Activated naive CD4-positive, alpha-beta T cell treated with anti-CD3 and anti-CD28 coated beads, Interleukin-2, amount 50 U/mL, for 24 hours (primary cell): ENCODE measurements at regions not wholly inside any gene's neighbourhood (a gene's known extent, or its start where the extent isn't known, plus 50 kb on each side); places are given as distances from the start of the nearest gene placed in this dataset.

Experiments used
- H3K27ac Mint-ChIP-seq: one replicate; pipeline ENCODE4 v1.8.0; 2021; ENCODE audit warnings: mild to moderate bottlenecking, mixed read lengths
- H3K27me3 Mint-ChIP-seq: one replicate; pipeline ENCODE4 v1.8.0; 2021; ENCODE audit warnings: mixed read lengths
- H3K36me3 Mint-ChIP-seq: one replicate; pipeline ENCODE4 v1.8.0; 2021; ENCODE audit warnings: mixed read lengths
- H3K4me1 Mint-ChIP-seq: one replicate; pipeline ENCODE4 v1.8.0; 2021; ENCODE audit warnings: mixed read lengths
- H3K4me3 Mint-ChIP-seq: one replicate; pipeline ENCODE4 v1.8.0; 2021; ENCODE audit warnings: mild to moderate bottlenecking, mixed read lengths
- H3K9me3 Mint-ChIP-seq: one replicate; pipeline ENCODE4 v1.8.0; 2021; ENCODE audit warnings: mixed read lengths

DNA sequence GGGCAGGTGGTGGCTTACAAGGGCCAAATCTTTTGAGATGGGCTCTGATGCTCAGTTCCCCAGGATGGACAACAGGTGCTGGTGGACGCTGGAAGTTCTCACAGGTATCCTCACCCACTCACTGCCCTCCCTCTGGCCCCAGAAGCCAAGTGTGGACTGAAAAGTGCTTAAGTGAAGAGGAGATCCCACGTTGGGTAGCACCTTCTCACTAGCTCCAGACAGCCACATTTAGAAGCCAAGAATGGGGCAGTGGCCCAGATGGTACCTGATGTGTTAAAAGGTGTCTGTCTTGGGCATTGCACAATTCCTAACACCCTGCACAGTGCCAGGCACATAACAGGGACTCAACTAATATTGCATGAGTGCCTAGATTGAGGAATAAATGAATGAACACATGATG is 115.3 kb upstream of the TEX51 start:
- Mint-ChIP-seq H3K4me3 (no peak overlapping the region), H3K9me3 (no peaks in the 10 kb centered on the region), H3K36me3 (no peaks in the 10 kb centered on the region), H3K27me3 (peaks cover 2% of the 10 kb centered on the region), H3K4me1 (no peaks in the 10 kb centered on the region), H3K27ac (no peak overlapping the region)

DNA sequence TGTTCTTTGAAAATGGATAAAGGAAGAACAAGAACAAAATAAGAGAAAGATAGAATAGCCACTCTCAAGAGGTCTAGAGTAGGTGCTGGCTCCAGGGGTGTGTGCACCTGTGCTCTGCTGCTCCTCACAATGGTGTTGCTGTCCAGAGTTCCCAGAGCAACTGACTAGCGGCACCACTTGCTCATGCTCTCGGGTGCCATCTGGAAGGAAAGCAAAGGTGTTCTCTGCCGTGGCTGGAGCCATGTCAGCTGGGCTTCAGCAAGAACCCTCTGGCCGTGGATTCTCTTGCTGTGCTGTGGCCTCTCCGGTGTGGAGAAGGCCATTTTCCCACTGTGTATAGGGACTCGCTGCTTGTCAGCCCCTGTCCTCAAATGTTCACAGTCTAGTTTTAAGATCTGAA is 114.6 kb upstream of the TEX51 start:
- H3K27me3 Mint-ChIP-seq, result peaks cover 2% of the 10 kb centered on the region
- H3K36me3 Mint-ChIP-seq, result no peaks in the 10 kb centered on the region
- no peaks in the 10 kb centered on the region for H3K9me3 Mint-ChIP-seq
- H3K4me1 Mint-ChIP-seq, result no peaks in the 10 kb centered on the region
- H3K27ac Mint-ChIP-seq, result no peak overlapping the region
- H3K4me3 Mint-ChIP-seq, result no peak overlapping the region

DNA sequence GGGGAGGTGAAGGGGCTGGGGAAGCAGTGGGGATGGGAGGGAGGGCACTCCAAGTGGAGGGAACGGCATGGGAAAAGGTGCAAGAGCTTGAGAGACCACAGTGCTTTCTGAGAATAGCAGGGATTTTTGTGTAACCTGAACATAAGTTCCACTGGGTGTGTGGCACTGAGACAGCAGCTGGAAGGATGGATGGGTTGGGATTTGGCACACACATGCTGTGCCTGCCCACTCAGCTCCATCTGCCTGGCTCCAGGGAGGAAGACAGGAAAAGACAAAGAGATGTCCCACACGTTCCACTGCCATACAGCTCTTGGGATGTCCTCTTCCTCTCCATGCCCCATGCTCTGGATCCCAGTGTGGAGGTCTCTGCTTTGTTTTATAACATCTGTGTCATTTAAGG is 114.1 kb upstream of the TEX51 start:
- no peak overlapping the region for H3K27ac Mint-ChIP-seq
- no peak overlapping the region for H3K4me3 Mint-ChIP-seq
- H3K27me3 Mint-ChIP-seq, result peaks cover 2% of the 10 kb centered on the region
- no peaks in the 10 kb centered on the region for H3K36me3 Mint-ChIP-seq
- no peaks in the 10 kb centered on the region for H3K9me3 Mint-ChIP-seq
- no peaks in the 10 kb centered on the region for H3K4me1 Mint-ChIP-seq

DNA sequence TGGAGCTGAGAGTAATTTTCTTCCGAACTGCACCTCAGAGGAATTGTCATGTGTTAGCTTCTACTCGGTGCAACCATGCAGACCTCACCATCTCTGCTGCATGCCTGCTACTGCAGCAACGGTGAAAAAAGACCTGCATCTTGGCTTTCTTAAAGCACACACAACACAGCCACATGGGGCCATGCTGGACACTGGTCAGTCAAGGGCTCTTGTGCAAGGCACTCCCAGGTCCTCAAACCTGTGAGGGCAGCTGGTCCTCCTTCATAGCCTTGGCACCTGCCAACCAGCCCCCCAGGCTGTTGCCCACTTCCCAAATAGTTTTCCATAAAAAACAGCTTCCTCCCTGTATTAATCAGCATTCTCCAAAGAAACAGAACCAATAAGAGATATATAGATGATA is 113.5 kb upstream of the TEX51 start:
- Mint-ChIP-seq H3K4me1 (no peaks in the 10 kb centered on the region), H3K27me3 (peaks cover 2% of the 10 kb centered on the region), H3K4me3 (no peak overlapping the region), H3K36me3 (no peaks in the 10 kb centered on the region), H3K9me3 (no peaks in the 10 kb centered on the region), H3K27ac (no peak overlapping the region)

DNA sequence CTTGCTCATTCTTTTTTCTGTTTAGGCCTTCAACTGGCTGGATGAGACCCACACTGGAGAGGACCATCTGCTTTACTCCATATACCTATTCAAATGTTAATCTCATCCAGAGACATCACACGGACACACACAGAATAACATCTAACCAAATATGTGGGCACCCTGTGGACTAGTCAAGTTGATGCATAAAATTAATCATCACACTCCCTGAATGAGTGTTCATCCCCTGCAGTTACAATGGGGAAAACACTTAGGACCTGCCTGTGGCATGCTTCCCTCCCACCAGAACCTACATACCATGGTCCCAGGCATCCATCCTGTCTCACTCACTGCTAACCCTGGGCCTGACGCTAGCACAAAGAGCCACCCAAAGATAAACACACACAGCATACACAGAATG is 112.8 kb upstream of the TEX51 start:
- Mint-ChIP-seq H3K4me1 (no peaks in the 10 kb centered on the region), H3K27me3 (peaks cover 2% of the 10 kb centered on the region), H3K4me3 (no peak overlapping the region), H3K27ac (peak overlapping the region; percentile 31), H3K36me3 (no peaks in the 10 kb centered on the region), H3K9me3 (no peaks in the 10 kb centered on the region)

DNA sequence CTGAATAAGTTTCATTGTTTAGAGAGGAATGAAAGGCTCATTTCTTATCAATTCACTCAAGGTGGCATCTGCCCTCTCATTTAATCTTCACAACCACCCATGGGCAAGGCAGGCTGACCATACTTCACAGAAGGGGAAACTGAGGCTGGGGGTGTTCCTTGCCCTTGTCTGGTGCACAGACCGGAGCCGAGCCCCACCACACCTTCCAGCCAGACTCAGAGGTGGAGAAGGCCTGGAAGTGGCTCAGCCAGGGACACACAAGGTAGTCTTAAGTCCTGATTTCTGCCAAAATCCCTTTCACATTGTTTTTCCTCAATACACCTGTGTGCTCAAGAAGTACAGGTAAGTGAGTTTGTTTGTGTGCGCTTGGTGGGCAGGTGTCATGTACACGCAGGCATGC is 111.9 kb upstream of the TEX51 start:
- Mint-ChIP-seq H3K4me3 (no peak overlapping the region), H3K36me3 (no peaks in the 10 kb centered on the region), H3K9me3 (no peaks in the 10 kb centered on the region), H3K27me3 (peaks cover 2% of the 10 kb centered on the region), H3K4me1 (no peaks in the 10 kb centered on the region), H3K27ac (no peak overlapping the region)

DNA sequence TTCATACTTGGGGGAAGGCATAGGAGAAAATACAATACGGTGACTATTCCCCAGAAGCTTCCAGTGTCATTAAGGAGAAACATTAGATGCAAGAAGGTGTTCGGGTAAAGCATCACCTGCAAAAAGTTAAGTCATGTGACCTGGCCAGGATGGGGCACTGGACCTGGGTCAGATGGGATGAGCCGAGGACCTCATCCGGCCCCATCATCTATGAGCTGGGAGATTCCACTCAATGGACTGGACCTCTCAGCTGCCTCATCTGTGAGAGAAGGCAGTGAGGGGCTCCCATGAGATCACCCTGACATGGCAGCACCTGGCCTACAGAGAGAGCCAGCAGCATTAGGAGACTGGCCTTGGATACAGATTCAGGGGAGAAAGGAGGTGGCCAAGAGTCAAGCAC is 111.4 kb upstream of the TEX51 start:
- no peaks in the 10 kb centered on the region for H3K36me3 Mint-ChIP-seq
- no peaks in the 10 kb centered on the region for H3K9me3 Mint-ChIP-seq
- no peak overlapping the region for H3K4me3 Mint-ChIP-seq
- H3K4me1 Mint-ChIP-seq, result no peaks in the 10 kb centered on the region
- no peak overlapping the region for H3K27ac Mint-ChIP-seq
- H3K27me3 Mint-ChIP-seq, result peaks cover 2% of the 10 kb centered on the region

DNA sequence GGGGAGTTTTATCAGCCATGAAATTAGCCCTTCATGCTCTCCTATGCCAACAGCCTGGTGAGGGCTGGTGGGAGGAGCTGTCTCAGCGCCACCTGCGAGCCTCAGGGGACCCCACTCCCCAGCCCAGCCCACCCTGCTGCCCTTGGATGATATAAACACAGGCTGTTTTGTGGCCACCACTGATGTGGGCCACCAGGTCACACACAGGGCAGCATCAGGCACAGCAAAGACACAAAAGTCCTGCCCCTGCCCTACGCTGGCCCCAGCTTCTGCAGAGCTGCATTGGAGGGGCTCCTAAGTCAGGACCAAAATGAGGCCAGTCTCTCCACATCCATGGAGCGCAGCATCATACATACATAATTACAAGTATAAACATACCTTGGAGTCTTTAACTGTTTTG is 110.6 kb upstream of the TEX51 start:
- no peaks in the 10 kb centered on the region for H3K9me3 Mint-ChIP-seq
- H3K4me1 Mint-ChIP-seq, result no peaks in the 10 kb centered on the region
- no peaks in the 10 kb centered on the region for H3K36me3 Mint-ChIP-seq
- H3K4me3 Mint-ChIP-seq, result no peak overlapping the region
- H3K27me3 Mint-ChIP-seq, result no peaks in the 10 kb centered on the region
- H3K27ac Mint-ChIP-seq, result no peak overlapping the region

DNA sequence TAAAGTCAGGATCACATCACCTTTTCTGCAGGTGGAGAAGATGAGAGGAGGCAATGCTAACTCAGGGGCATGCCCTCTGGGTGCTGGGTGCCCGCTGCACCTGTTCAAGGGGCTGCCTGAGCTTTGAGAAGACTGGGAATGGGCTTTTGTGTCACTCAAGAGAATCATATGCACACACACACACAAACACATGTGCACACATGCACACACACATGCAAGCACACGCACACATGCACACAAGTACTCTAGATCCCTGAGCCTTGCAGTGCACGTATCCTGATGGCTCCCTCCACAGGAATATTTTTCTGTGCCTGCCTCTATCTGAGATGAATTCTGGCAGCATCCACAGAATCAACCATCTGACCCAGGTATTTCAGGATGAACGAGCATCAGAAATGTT is 110.0 kb upstream of the TEX51 start:
- Mint-ChIP-seq H3K27ac (no peak overlapping the region), H3K9me3 (no peaks in the 10 kb centered on the region), H3K36me3 (no peaks in the 10 kb centered on the region), H3K4me3 (no peak overlapping the region), H3K27me3 (no peaks in the 10 kb centered on the region), H3K4me1 (no peaks in the 10 kb centered on the region)

DNA sequence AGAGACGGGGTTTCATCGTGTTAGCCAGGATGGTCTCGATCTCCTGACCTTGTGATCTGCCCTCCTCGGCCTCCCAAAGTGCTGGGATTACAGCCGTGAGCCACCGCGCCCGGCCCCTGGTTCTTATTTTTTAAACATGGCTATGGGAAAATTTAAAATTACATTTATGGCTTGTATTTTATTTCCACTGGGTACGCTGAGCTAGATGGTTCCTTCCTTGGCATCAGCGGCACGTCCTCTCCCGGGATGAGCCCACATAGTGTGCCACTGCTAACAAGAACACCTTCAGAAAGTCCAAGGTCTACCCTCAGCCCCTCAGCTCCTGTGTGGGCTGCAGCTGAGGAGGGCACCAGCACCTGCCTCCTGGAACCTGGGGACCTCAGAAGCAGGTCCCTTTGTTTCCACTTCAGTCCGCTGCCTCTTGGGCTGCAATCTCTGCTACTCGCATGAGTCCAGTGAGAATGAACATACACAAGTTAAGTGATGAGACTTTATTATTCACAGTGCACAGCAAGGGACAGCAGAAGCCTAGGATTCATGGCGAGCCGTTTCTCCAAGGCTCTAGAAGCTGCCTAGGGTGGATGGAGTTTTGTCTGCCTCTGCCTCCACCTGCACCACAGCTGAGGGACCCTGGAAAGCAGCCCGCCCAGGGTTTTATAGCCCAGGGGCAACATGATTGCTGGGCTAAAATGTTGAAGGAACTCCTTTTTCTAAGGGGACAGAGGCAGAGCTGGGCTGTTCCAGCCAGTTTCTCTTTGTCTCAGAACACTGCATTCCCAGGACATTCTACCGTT is 107.5 kb upstream of the TEX51 start:
- no peaks in the 10 kb centered on the region for H3K27me3 Mint-ChIP-seq
- H3K4me3 Mint-ChIP-seq, result no peak overlapping the region
- no peaks in the 10 kb centered on the region for H3K4me1 Mint-ChIP-seq
- H3K9me3 Mint-ChIP-seq, result no peaks in the 10 kb centered on the region
- H3K27ac Mint-ChIP-seq, result no peak overlapping the region
- no peaks in the 10 kb centered on the region for H3K36me3 Mint-ChIP-seq

DNA sequence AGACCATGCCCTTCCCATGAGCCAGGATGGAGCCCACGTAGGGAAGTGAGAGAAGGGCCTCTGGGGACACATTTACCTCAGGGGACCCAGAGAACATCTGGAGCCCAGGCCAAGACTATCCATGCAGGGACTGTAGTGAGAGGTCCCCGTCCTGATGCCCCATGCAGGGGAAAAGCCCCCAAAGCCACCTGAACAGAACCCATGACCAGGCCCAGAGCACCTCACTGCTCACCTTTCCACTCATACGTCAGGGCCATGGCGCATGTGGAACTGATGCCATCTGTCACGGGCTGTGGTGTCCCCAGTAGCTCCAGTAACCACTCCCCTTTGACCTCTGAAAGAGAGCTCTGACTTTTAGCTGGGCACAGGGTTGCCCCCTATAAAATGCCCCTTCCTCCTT is 106.5 kb upstream of the TEX51 start:
- Mint-ChIP-seq H3K9me3 (no peaks in the 10 kb centered on the region), H3K36me3 (no peaks in the 10 kb centered on the region), H3K27me3 (no peaks in the 10 kb centered on the region), H3K27ac (no peak overlapping the region), H3K4me1 (no peaks in the 10 kb centered on the region), H3K4me3 (no peak overlapping the region)

DNA sequence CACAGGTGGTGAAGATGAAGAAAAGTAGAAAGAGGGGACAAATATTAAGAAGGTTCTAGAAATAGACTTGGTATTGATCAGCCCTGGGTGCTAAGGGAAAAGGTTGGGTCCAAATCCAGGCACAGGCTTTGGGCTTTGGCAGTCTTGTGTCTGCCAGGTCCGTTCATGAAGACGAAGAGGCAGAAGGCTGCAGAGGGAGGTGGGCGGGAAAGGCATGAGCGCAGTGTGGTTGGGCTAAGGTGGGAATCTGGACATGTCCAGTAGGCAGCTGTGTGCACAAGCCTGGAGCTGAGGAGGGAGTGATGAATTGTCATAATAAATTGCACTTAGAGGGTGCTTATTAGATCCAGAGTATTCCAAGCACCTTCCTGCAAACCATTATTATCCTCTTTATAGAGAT is 105.7 kb upstream of the TEX51 start:
- H3K27ac Mint-ChIP-seq, result no peak overlapping the region
- no peak overlapping the region for H3K4me3 Mint-ChIP-seq

DNA sequence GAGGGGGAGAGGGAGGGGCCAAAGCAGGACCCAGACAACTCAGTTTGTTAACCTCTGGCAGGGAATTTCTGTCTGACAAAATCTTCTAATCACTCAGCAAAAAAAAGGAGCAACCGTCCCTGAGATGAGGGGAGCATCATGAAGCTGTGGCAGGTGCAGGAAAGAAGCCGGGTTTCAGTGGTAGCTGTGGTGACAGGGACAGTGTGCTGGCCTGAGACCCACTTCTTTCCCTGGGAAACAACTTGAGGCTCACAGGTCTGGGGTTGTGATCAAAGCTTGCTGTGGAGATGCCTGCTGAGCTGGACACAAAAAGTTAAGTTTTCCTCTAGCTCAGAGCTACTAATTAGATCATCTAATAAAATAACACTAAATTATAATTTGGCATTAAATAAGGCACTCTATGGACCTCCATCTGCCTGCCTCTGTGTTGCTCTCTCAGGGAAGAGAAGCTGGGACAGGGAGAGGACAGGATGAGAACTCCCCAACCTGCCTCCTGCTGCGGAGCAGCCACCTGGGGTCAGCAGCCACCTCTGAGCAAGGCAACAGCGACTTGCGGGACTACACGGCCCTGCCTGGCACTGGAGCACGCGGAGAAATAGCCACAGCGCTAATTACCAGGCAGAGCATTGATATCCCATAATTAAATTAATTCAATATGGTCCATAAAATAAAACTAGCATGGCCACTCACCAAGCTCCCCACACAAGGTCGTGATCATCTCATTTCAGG is 104.6 kb upstream of the TEX51 start:
- no peaks in the 10 kb centered on the region for H3K36me3 Mint-ChIP-seq
- H3K9me3 Mint-ChIP-seq, result no peaks in the 10 kb centered on the region
- peaks cover 2% of the 10 kb centered on the region for H3K27me3 Mint-ChIP-seq
- no peak overlapping the region for H3K27ac Mint-ChIP-seq
- H3K4me1 Mint-ChIP-seq, result no peaks in the 10 kb centered on the region
- no peak overlapping the region for H3K4me3 Mint-ChIP-seq

More for the DNA sequence above, 105.7 kb upstream of the TEX51 start:
- no peaks in the 10 kb centered on the region for H3K36me3 Mint-ChIP-seq
- peaks cover 2% of the 10 kb centered on the region for H3K27me3 Mint-ChIP-seq
- H3K9me3 Mint-ChIP-seq, result no peaks in the 10 kb centered on the region
- no peaks in the 10 kb centered on the region for H3K4me1 Mint-ChIP-seq

DNA sequence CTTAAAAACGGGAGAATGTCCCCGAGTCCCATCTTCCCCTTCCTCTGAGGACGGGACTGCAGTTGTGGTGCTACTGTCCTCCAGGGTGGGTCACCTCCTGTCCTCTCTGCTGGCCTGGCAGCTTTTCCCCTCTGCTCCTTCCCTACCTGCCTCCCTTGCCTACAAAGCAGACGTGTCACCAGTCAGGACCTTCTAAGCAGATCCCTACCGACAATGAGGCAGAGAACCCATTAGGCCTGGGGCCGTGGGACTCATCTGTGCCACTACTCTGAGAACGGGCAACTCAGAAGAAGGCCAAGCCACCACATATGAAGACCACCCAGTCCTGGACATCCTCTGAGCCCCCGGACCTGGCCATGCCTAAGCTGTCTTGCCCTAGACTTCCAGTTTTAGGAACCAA is 103.0 kb upstream of the TEX51 start:
- H3K36me3 Mint-ChIP-seq, result no peaks in the 10 kb centered on the region
- H3K27me3 Mint-ChIP-seq, result peaks cover 2% of the 10 kb centered on the region
- no peak overlapping the region for H3K27ac Mint-ChIP-seq
- H3K9me3 Mint-ChIP-seq, result no peaks in the 10 kb centered on the region
- H3K4me3 Mint-ChIP-seq, result no peak overlapping the region
- H3K4me1 Mint-ChIP-seq, result no peaks in the 10 kb centered on the region

DNA sequence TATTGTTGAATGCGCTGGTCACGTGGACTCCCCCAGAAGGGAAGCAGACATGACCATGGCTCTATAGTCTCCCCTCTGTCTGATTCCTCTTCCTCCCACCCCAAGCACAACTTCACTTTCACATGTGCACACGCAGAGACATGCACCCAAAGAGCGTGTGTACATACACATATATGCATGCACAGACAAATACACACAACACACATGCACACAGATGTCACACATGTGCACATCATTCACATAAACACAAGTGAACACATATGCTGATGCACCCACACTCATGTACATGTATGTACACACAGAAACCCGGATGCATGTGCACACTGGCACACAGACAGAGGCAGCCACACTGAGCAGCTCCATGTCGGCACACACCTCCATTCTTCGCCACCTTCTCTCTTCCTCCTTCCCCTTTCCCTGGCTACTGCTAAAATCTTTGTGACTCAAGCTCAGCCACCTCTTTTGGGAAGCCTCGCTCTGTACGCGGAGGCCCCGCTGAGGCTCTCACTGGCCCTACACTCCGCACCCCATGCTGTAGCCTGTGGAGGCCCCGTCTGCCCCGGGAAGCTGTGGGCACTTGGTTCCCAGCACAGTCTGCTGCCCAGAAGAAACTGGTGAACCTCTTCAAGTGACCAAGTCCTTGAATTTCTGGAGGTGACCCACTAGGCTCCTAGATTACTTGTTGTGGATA is 101.6 kb upstream of the TEX51 start:
- Mint-ChIP-seq H3K9me3 (no peaks in the 10 kb centered on the region), H3K27me3 (peaks cover 2% of the 10 kb centered on the region), H3K27ac (no peak overlapping the region), H3K4me3 (no peak overlapping the region), H3K4me1 (no peaks in the 10 kb centered on the region), H3K36me3 (no peaks in the 10 kb centered on the region)

DNA sequence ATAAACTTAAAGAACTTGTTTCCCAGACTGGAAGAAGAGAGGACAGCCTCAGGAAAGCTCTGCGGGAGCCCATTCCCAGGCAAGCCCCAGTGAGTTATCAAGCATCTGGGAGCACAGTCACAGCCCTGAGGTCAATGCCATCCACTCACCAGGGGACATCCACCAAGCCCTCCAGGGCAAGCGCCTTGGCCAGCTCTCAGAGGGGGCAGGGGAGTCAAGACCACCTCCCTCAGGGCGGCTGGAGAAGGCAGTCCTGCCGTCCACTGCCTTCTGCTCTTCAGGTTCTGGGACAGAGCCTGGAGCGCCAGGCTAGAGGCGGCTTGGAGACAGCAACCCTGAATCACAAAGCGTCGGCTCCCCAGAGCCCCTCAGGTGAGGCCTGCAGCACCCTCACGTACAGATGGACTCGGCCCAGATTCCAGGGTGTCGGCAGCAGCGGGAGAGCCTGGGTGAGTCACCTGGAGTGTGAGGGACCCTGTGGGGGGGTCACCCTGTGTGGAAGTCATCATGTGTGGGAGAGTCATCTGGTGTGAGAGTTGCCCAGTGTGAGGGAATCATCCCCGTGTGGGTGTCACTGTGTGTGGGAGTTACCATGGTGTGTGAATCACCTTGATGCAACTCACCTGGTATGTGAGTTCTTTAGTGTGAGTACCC is 100.9 kb upstream of the TEX51 start:
- Mint-ChIP-seq H3K27me3 (peaks cover 2% of the 10 kb centered on the region), H3K9me3 (no peaks in the 10 kb centered on the region), H3K36me3 (no peaks in the 10 kb centered on the region), H3K4me1 (no peaks in the 10 kb centered on the region), H3K27ac (no peak overlapping the region), H3K4me3 (no peak overlapping the region)
